Stimulated activated CD4-positive, alpha-beta T cell treated with anti-CD3 and anti-CD28 coated beads, Interleukin-12 subunit alpha, Interleukin-12 subunit beta, amount 100 ng/mL, for 24 hours (primary cell): ENCODE measurements at regions not wholly inside any gene's neighbourhood (a gene's known extent, or its start where the extent isn't known, plus 50 kb on each side); places are given as distances from the start of the nearest gene placed in this dataset.

Experiments
- DNase-seq, 2 experiments: peaks; one replicate each; pipeline ENCODE4 v3.0.0-alpha.2; 2020; ENCODE audit warnings: low read depth in 2 of 2

- no peak for DNase-seq
Observed at GRCh38 chr6:169047345-169047744, 206.3 kb downstream of the THBS2 start.

GRCh38 chr6:169046483-169047192 is 207.0 kb downstream of the THBS2 start:
- no peak for DNase-seq

GRCh38 chr6:169046021-169046420 is 207.6 kb downstream of the THBS2 start:
- DNase-seq: no peak

- no peak for DNase-seq
Observed at GRCh38 chr6:169045486-169045885, 208.2 kb downstream of the THBS2 start.

- DNase-seq: no peak
Observed at GRCh38 chr6:169044381-169045230, 209.0 kb downstream of the THBS2 start.

GRCh38 chr6:169042061-169042460 is 211.6 kb downstream of the THBS2 start:
- no peak for DNase-seq

- DNase-seq: no peak
Observed at GRCh38 chr6:169041078-169041477, 212.6 kb downstream of the THBS2 start.

- DNase-seq: no peak
Observed at GRCh38 chr6:169038691-169039090, 215.0 kb downstream of the THBS2 start.

- no peak for DNase-seq
Observed at GRCh38 chr6:169035385-169036240, 218.0 kb downstream of the THBS2 start.

GRCh38 chr6:169034516-169035167 is 219.0 kb downstream of the THBS2 start:
- DNase-seq: no peak

- no peak for DNase-seq
Observed at GRCh38 chr6:169029861-169030260, 223.8 kb downstream of the THBS2 start.

- DNase-seq: no peak
Observed at GRCh38 chr6:169028343-169028742, 225.3 kb downstream of the THBS2 start.

- no peak for DNase-seq
Observed at GRCh38 chr6:169026175-169026574, 227.5 kb downstream of the THBS2 start.

GRCh38 chr6:169024047-169024660 is 229.5 kb downstream of the THBS2 start:
- DNase-seq: no peak

GRCh38 chr6:169023161-169023874 is 230.3 kb downstream of the THBS2 start:
- no peak for DNase-seq

- DNase-seq: no peak
Observed at GRCh38 chr6:169022079-169022478, 231.6 kb downstream of the THBS2 start.

GRCh38 chr6:169020821-169021220 is 232.8 kb downstream of the THBS2 start:
- no peak for DNase-seq

- DNase-seq: no peak
Observed at GRCh38 chr6:169019727-169020491, 233.7 kb downstream of the THBS2 start.

- DNase-seq: no peak
Observed at GRCh38 chr6:169019111-169019510, 234.5 kb downstream of the THBS2 start.

GRCh38 chr6:169016758-169017157 is 236.9 kb downstream of the THBS2 start:
- DNase-seq: no peak
